WTC11 (cell line): ENCODE measurements at regions not wholly inside any gene's neighbourhood (a gene's known extent, or its start where the extent isn't known, plus 50 kb on each side); places are given as distances from the start of the nearest gene placed in this dataset.

ENCODE experiments used
- ATAC-seq: fragments of 200-7000 bp; cut with Tn5 transposase; 2 replicates; pipeline ENCODE4 v1.10.0; 2021; ENCODE audit warnings: mild to moderate bottlenecking, moderate library complexity
- CTCF ChIA-PET: fragments of 300-600 bp; sonication (Branson Sonifier 250); formaldehyde crosslinking; loops from one replicate; lab custom pipeline; 2021; ENCODE audit warnings: antibody characterized with exemption; lab: Charles Lee
- POLR2A ChIA-PET: fragments of 350-600 bp; sonication (Branson Sonifier 250); formaldehyde crosslinking; loops from one replicate; lab custom pipeline; 2021; ENCODE audit warnings: antibody characterized with exemption; lab: Charles Lee
- DNase-seq: peaks from one replicate; pipeline ENCODE4 v3.0.0; 2021; ENCODE audit warnings: low spot score
- H3K27ac Mint-ChIP-seq: 2 replicates; pipeline ENCODE4 v1.8.0; 2021; ENCODE audit warnings: mixed read lengths
- H3K27me3 Mint-ChIP-seq: 2 replicates; pipeline ENCODE4 v1.8.0; 2021; ENCODE audit warnings: low read depth, mild to moderate bottlenecking, moderate library complexity, mixed read lengths
- H3K36me3 Mint-ChIP-seq: 2 replicates; pipeline ENCODE4 v1.8.0; 2021; ENCODE audit warnings: mixed read lengths
- H3K4me1 Mint-ChIP-seq: 2 replicates; pipeline ENCODE4 v1.8.0; 2022; ENCODE audit warnings: mixed read lengths
- H3K4me3 Mint-ChIP-seq: 2 replicates; pipeline ENCODE4 v1.8.0; 2021; ENCODE audit warnings: mild to moderate bottlenecking, moderate library complexity, mixed read lengths
- H3K9me3 Mint-ChIP-seq: 2 replicates; pipeline ENCODE4 v1.8.0; 2021; ENCODE audit warnings: mixed read lengths
- ATF1 ChIP-seq: sonication (generic); formaldehyde crosslinking; IDR thresholded peaks from 2 replicates; pipeline ENCODE4 v1.8.1; 2023; ENCODE audit warnings: mild to moderate bottlenecking, moderate library complexity, missing genetic modification reagents
- ATF3 ChIP-seq: sonication (generic); formaldehyde crosslinking; conservative IDR thresholded peaks from 2 replicates; pipeline ENCODE4 v1.8.1; 2022; ENCODE audit warnings: mild to moderate bottlenecking, missing genetic modification reagents
- CREM ChIP-seq: sonication (generic); formaldehyde crosslinking; IDR thresholded peaks from 2 replicates; pipeline ENCODE4 v1.8.1; 2022; ENCODE audit warnings: mild to moderate bottlenecking, missing genetic modification reagents, moderate library complexity
- EMX1 ChIP-seq: fragments of 250-450 bp; sonication (Bioruptor Pico); IDR thresholded peaks from 2 replicates; pipeline ENCODE4 v1.8.0; 2021; ENCODE audit warnings: mild to moderate bottlenecking
- ETV6 ChIP-seq: sonication (generic); formaldehyde crosslinking; IDR thresholded peaks from 2 replicates; pipeline ENCODE4 v1.8.1; 2022; ENCODE audit warnings: mild to moderate bottlenecking, missing genetic modification reagents
- OVOL2 ChIP-seq: fragments of 250-450 bp; sonication (Bioruptor Pico); IDR thresholded peaks from 2 replicates; pipeline ENCODE4 v1.9.0; 2021; ENCODE audit warnings: mild to moderate bottlenecking, borderline replicate concordance
- PRRX2 ChIP-seq: fragments of 250-450 bp; sonication (Bioruptor Pico); IDR thresholded peaks from 2 replicates; pipeline ENCODE4 v1.8.0; 2021; ENCODE audit warnings: mild to moderate bottlenecking
- RORB ChIP-seq: fragments of 250-450 bp; sonication (Bioruptor Pico); IDR thresholded peaks from 2 replicates; pipeline ENCODE4 v1.9.0; 2021; ENCODE audit warnings: mild to moderate bottlenecking
- SP1 ChIP-seq: sonication (generic); formaldehyde crosslinking; conservative IDR thresholded peaks from 2 replicates; pipeline ENCODE4 v1.8.1; 2022; ENCODE audit warnings: missing genetic modification reagents
- TP53 ChIP-seq: sonication (generic); formaldehyde crosslinking; IDR thresholded peaks from 2 replicates; pipeline ENCODE4 v1.8.1; 2023; ENCODE audit warnings: mild to moderate bottlenecking, missing genetic modification reagents
- ZMAT4 ChIP-seq: fragments of 250-450 bp; sonication (Bioruptor Pico); IDR thresholded peaks from 2 replicates; pipeline ENCODE4 v1.9.0; 2021; ENCODE audit warnings: mild to moderate bottlenecking
- ZNF232 ChIP-seq: sonication (generic); formaldehyde crosslinking; IDR thresholded peaks from 2 replicates; pipeline ENCODE4 v1.8.0; 2022; ENCODE audit warnings: mild to moderate bottlenecking, missing genetic modification reagents
- ZNF396 ChIP-seq: fragments of 250-450 bp; sonication (Bioruptor Pico); IDR thresholded peaks from 2 replicates; pipeline ENCODE4 v1.8.0; 2021; ENCODE audit warnings: mild to moderate bottlenecking, moderate library complexity, borderline replicate concordance
- ZNF423 ChIP-seq: fragments of 250-450 bp; sonication (Bioruptor Pico); IDR thresholded peaks from 2 replicates; pipeline ENCODE4 v2.1.2; 2022; ENCODE audit warnings: mild to moderate bottlenecking, moderate library complexity
- ZNF512 ChIP-seq: sonication (generic); formaldehyde crosslinking; IDR thresholded peaks from 2 replicates; pipeline ENCODE4 v1.8.1; 2022; ENCODE audit warnings: missing genetic modification reagents, borderline replicate concordance
- TF ChIP-seq, protein P1 (sequence below): sonication (generic); formaldehyde crosslinking; IDR thresholded peaks from 2 replicates; pipeline ENCODE4 v1.8.0; 2022; ENCODE audit warnings: missing genetic modification reagents
- TF ChIP-seq, protein P2 (sequence below): sonication (generic); formaldehyde crosslinking; IDR thresholded peaks from 2 replicates; pipeline ENCODE4 v1.8.1; 2023; ENCODE audit warnings: mild to moderate bottlenecking, missing genetic modification reagents
- TF ChIP-seq, protein P3 (sequence below): sonication (generic); formaldehyde crosslinking; IDR thresholded peaks from 2 replicates; pipeline ENCODE4 v1.8.1; 2022; ENCODE audit warnings: mild to moderate bottlenecking, moderate library complexity, missing genetic modification reagents
- TF ChIP-seq, protein P4 (sequence below): fragments of 250-450 bp; sonication (Bioruptor Pico); IDR thresholded peaks from 2 replicates; pipeline ENCODE4 v2.1.2; 2022; ENCODE audit warnings: mild to moderate bottlenecking, moderate library complexity

DNA sequence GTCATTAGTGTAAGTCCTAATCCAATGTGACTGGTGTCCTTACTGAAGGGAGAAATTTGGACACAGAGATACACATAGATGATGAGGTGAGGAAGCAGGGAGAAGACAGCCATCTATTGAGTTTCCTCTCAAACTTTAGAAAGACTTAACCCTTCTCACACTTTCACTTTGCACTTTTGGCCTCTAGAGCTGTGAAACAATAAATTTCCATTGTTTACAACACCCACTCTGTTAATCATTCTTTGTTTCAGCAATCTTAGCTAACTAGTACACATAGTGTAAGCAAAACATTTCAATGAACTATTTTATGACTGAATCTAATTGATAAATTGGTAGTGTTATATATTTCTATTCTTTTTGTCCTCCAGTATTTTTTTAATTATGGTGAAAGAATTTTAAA is 1092.8 kb upstream of the POT1 start (continued):
- TF ChIP-seq ZNF512 (CRISPR knock-in tag) (no peak), TP53 (no peak), ZNF423 (no peak), ATF3 (CRISPR knock-in tag) (no peak), RORB (no peak), PRRX2 (CRISPR knock-in tag) (no peak), ZNF396 (CRISPR knock-in tag) (no peak), EMX1 (no peak), ATF1 (CRISPR knock-in tag) (no peak)

GRCh38 chr7:126016722-126017121 is 1087.1 kb upstream of the POT1 start:
- Mint-ChIP-seq H3K4me1 (peaks cover 37% of the 10 kb centered on the region), H3K4me3 (no peak overlapping the region), H3K27me3 (no peaks in the 10 kb centered on the region), H3K27ac (no peak overlapping the region; the same call in 1 of the 2 replicates), H3K9me3 (no peaks in the 10 kb centered on the region), H3K36me3 (peaks cover 71% of the 10 kb centered on the region)
- DNase-seq (no peak), ATAC-seq (no peak)
- TF ChIP-seq OVOL2 (no peak), ZNF512 (CRISPR knock-in tag) (no peak), ZNF232 (CRISPR knock-in tag) (no peak), ETV6 (no peak), SP1 (no peak), ZMAT4 (no peak), CREM (CRISPR knock-in tag) (no peak)
- TF ChIP-seq, protein P1, sequence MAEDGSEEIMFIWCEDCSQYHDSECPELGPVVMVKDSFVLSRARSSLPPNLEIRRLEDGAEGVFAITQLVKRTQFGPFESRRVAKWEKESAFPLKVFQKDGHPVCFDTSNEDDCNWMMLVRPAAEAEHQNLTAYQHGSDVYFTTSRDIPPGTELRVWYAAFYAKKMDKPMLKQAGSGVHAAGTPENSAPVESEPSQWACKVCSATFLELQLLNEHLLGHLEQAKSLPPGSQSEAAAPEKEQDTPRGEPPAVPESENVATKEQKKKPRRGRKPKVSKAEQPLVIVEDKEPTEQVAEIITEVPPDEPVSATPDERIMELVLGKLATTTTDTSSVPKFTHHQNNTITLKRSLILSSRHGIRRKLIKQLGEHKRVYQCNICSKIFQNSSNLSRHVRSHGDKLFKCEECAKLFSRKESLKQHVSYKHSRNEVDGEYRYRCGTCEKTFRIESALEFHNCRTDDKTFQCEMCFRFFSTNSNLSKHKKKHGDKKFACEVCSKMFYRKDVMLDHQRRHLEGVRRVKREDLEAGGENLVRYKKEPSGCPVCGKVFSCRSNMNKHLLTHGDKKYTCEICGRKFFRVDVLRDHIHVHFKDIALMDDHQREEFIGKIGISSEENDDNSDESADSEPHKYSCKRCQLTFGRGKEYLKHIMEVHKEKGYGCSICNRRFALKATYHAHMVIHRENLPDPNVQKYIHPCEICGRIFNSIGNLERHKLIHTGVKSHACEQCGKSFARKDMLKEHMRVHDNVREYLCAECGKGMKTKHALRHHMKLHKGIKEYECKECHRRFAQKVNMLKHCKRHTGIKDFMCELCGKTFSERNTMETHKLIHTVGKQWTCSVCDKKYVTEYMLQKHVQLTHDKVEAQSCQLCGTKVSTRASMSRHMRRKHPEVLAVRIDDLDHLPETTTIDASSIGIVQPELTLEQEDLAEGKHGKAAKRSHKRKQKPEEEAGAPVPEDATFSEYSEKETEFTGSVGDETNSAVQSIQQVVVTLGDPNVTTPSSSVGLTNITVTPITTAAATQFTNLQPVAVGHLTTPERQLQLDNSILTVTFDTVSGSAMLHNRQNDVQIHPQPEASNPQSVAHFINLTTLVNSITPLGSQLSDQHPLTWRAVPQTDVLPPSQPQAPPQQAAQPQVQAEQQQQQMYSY = no peak
- TF ChIP-seq, protein P2, sequence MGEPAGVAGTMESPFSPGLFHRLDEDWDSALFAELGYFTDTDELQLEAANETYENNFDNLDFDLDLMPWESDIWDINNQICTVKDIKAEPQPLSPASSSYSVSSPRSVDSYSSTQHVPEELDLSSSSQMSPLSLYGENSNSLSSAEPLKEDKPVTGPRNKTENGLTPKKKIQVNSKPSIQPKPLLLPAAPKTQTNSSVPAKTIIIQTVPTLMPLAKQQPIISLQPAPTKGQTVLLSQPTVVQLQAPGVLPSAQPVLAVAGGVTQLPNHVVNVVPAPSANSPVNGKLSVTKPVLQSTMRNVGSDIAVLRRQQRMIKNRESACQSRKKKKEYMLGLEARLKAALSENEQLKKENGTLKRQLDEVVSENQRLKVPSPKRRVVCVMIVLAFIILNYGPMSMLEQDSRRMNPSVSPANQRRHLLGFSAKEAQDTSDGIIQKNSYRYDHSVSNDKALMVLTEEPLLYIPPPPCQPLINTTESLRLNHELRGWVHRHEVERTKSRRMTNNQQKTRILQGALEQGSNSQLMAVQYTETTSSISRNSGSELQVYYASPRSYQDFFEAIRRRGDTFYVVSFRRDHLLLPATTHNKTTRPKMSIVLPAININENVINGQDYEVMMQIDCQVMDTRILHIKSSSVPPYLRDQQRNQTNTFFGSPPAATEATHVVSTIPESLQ (CRISPR knock-in tag) = no peak
- TF ChIP-seq, protein P3, sequence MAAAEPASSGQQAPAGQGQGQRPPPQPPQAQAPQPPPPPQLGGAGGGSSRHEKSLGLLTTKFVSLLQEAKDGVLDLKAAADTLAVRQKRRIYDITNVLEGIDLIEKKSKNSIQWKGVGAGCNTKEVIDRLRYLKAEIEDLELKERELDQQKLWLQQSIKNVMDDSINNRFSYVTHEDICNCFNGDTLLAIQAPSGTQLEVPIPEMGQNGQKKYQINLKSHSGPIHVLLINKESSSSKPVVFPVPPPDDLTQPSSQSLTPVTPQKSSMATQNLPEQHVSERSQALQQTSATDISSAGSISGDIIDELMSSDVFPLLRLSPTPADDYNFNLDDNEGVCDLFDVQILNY (CRISPR knock-in tag) = no peak
- TF ChIP-seq, protein P4, sequence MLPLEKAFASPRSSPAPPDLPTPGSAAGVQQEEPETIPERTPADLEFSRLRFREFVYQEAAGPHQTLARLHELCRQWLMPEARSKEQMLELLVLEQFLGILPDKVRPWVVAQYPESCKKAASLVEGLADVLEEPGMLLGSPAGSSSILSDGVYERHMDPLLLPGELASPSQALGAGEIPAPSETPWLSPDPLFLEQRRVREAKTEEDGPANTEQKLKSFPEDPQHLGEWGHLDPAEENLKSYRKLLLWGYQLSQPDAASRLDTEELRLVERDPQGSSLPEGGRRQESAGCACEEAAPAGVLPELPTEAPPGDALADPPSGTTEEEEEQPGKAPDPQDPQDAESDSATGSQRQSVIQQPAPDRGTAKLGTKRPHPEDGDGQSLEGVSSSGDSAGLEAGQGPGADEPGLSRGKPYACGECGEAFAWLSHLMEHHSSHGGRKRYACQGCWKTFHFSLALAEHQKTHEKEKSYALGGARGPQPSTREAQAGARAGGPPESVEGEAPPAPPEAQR (CRISPR knock-in tag) = no peak
- ChIA-PET CTCF (no interaction called here), POLR2A (no interaction called here)
